Epithelial cell of esophagus (primary cell): ENCODE measurements at regions not wholly inside any gene's neighbourhood (a gene's known extent, or its start where the extent isn't known, plus 50 kb on each side); places are given as distances from the start of the nearest gene placed in this dataset.

Experiments used
- DNase-seq: peaks from one replicate; pipeline ENCODE4 v3.0.0; 2010; ENCODE audit warnings: low read depth
- H3K4me3 ChIP-seq: 2 replicates; pipeline ENCODE4 v1.5.1; 2011; ENCODE audit warnings: mild to moderate bottlenecking, low read length, control low read depth
- CTCF ChIP-seq: IDR thresholded peaks from 2 replicates; pipeline ENCODE4 v1.5.1; 2011; ENCODE audit warnings: low read depth, mild to moderate bottlenecking, low read length, control low read depth, inconsistent platforms; ENCODE audit not compliant: insufficient read depth; ENCODE audit errors: missing control alignments

DNA sequence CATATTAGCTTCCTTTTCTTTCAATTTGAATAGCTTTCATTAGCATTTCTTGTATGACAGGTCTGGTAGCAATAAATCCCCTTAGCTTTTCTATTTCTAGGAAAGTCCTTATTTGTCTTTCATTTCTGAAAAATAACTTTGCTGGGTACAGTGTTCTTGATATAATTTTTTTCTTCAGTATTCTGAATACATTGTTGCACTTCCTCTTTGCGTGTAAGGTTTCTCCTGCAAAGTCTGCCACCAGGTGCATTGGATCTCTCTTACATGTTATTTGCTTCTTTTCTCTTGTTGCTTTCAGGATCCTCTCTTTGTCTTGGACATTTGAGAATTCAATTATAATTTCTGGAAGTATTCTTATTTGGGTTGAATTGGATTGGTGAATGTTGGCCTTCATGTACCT lies 663.7 kb downstream of the GRXCR1 start:
- no peak for TF ChIP-seq CTCF
- no peak for DNase-seq
- no peak overlapping the region for H3K4me3 ChIP-seq

DNA sequence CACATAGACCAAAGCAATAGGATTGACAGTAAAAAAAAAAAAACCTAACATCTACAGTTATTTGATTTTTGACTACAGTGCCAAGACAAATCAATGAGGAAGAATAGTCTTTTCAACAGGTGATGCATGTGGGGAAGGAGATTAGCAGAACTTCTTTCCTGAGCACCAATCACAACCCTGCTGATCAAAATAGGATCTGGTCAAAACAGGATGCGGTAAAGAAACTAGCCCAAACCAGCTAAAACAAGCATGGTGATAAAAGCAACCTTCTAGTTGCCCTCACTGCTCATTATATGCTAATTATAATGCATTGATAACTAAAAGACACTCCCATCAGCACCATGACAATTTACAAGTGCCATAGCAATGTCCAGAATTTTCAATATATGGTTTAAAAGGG lies 667.5 kb downstream of the GRXCR1 start:
- no peak for TF ChIP-seq CTCF
- no peak for DNase-seq
- no peak overlapping the region for H3K4me3 ChIP-seq

- DNase-seq: no peak
- no peak for TF ChIP-seq CTCF
- no peak overlapping the region for H3K4me3 ChIP-seq
These were observed 671.6 kb downstream of the GRXCR1 start for GRCh38 chr4:43564107-43564506.

GRCh38 chr4:43564591-43564990 lies 672.1 kb downstream of the GRXCR1 start:
- DNase-seq: no peak
- no peak overlapping the region for H3K4me3 ChIP-seq
- TF ChIP-seq CTCF: no peak

DNA sequence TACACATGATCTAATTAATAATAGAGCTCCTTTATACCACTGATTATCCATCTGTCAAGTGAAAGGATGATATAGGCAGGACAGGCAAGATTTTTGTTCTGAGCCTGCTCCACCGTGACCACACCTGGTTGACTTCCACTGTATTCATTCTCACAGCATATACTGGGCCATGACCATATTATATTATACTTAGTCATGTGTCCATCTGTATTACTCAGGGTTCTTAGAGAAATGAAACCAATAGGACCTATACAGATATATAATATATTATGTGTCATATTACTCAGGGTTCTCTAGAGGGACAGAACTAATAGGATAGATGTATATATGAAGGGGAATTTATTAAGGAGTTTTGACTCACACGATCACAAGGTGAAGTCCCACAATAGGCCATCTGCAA lies 675.1 kb downstream of the GRXCR1 start:
- no peak overlapping the region for H3K4me3 ChIP-seq
- no peak for TF ChIP-seq CTCF
- DNase-seq: no peak

- no peak overlapping the region for H3K4me3 ChIP-seq
- no peak for TF ChIP-seq CTCF
- no peak for DNase-seq
These were observed 694.3 kb downstream of the GRXCR1 start for GRCh38 chr4:43586813-43587212.

GRCh38 chr4:43587758-43588157 lies 695.2 kb downstream of the GRXCR1 start:
- no peak overlapping the region for H3K4me3 ChIP-seq
- no peak for TF ChIP-seq CTCF
- no peak for DNase-seq
